GM18498 (cell line): ENCODE measurements at regions not wholly inside any gene's neighbourhood (a gene's known extent, or its start where the extent isn't known, plus 50 kb on each side); places are given as distances from the start of the nearest gene placed in this dataset.
"Not testable (repeated sequence)": the region's sequence is repeated elsewhere in the genome, so short reads cannot be mapped to it uniquely, and the experiment has no call there.

ENCODE experiments used
- ATAC-seq: cut with Tn5 transposase; IDR thresholded peaks from one replicate; pipeline ENCODE4 v1.9.1; 2021; ENCODE audit warnings: mild to moderate bottlenecking, moderate library complexity; ENCODE audit not compliant: unreplicated experiment

GRCh38 chr21:39006571-39007311 lies 176.5 kb downstream of the PSMG1 start:
- ATAC-seq = no peak

GRCh38 chr21:39005502-39005787 lies 177.8 kb downstream of the PSMG1 start:
- no peak for ATAC-seq

GRCh38 chr21:39004634-39005501 lies 178.4 kb downstream of the PSMG1 start:
- ATAC-seq = no peak

GRCh38 chr21:39003982-39004633 lies 179.1 kb downstream of the PSMG1 start:
- no peak for ATAC-seq

GRCh38 chr21:39001341-39001740 lies 181.9 kb downstream of the PSMG1 start:
- ATAC-seq = no peak

- ATAC-seq = no peak
Observed at GRCh38 chr21:39000496-39000895, 182.8 kb downstream of the PSMG1 start.

- ATAC-seq = no peak
Observed at GRCh38 chr21:38999161-38999560, 184.1 kb downstream of the PSMG1 start.

GRCh38 chr21:38998281-38998680 lies 185.0 kb downstream of the PSMG1 start:
- not testable (repeated sequence) for ATAC-seq

- not testable (repeated sequence) for ATAC-seq
Observed at GRCh38 chr21:38997843-38998175, 185.4 kb downstream of the PSMG1 start.

- ATAC-seq = no peak
Observed at GRCh38 chr21:38997051-38997842, 186.0 kb downstream of the PSMG1 start.

- ATAC-seq = no peak
Observed at GRCh38 chr21:38996355-38996754, 186.9 kb downstream of the PSMG1 start.

GRCh38 chr21:38995731-38996130 lies 187.5 kb downstream of the PSMG1 start:
- no peak for ATAC-seq

GRCh38 chr21:38995071-38995669 lies 188.1 kb downstream of the PSMG1 start:
- ATAC-seq = no peak

- ATAC-seq = no peak
Observed at GRCh38 chr21:38994042-38994441, 188.3 kb downstream of the ETS2 start.

GRCh38 chr21:38993561-38993960 lies 187.8 kb downstream of the ETS2 start:
- no peak for ATAC-seq

GRCh38 chr21:38992737-38993136 lies 187.0 kb downstream of the ETS2 start:
- ATAC-seq = no peak

- no peak for ATAC-seq
Observed at GRCh38 chr21:38990424-38990794, 184.7 kb downstream of the ETS2 start.

- no peak for ATAC-seq
Observed at GRCh38 chr21:38989745-38990423, 184.2 kb downstream of the ETS2 start.

- ATAC-seq = no peak
Observed at GRCh38 chr21:38989379-38989744, 183.6 kb downstream of the ETS2 start.
